CD4-positive, alpha-beta T cell treated with Interleukin-1 beta for 1 hour (primary cell): ENCODE measurements at regions not wholly inside any gene's neighbourhood (a gene's known extent, or its start where the extent isn't known, plus 50 kb on each side); places are given as distances from the start of the nearest gene placed in this dataset.
"Not testable (repeated sequence)": the region's sequence is repeated elsewhere in the genome, so short reads cannot be mapped to it uniquely, and the experiment has no call there.

Experiments used
- DNase-seq, 2 donors: peaks; one replicate each; pipeline ENCODE4 v3.0.0-alpha.2; 2020 to 2022

DNA sequence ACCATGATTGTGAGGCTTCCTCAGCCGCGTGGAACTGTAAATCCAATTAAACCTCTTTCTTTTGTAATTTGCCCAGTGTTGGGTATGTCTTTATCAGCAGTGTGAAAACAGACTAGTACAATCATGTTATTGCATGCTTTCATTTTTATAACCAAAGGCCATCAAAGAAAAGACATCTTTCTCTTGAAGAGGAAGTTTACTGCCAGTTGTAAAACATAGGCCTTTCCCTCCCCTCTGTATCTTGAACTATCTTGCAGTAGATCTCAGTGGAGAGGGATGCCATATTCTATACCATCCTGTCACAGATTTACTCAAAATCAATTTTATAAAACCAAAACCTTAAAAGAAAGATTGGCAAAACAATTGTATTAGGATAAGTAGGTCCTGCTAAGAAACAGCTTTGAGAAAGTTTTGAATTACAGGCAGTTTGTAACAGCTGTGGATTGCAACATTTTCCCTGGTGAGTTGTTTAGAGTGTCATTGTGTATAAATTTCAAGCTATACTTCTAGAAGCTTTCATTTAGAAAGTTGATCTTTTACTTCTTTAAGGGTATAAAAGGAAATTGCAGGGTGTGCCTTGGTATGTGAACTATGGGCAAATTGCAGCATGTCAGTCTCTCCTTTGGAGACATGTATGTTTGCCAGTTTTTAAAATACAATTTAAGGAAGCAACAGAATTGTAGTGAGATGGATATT is 128.0 kb downstream of the ATP23 start:
- no peak for DNase-seq

DNA sequence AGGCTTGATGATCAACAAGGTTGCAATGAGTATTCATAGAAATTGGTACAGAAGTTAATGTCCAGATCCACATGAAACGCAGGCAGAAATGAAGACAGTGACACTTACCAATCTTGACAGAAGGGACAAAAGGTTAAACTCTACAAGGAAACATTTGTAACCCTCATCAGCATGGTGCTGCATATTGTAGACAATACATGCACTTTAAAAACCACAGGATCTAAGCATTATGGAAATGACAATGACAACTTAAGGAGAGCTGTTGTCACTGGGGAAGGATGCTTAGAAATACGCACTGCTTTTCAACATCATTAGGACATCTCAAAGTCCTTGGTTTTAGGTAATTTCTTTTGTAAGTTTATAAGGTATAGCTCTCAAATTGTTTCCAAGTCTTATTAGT is 130.6 kb downstream of the ATP23 start:
- DNase-seq = no peak

DNA sequence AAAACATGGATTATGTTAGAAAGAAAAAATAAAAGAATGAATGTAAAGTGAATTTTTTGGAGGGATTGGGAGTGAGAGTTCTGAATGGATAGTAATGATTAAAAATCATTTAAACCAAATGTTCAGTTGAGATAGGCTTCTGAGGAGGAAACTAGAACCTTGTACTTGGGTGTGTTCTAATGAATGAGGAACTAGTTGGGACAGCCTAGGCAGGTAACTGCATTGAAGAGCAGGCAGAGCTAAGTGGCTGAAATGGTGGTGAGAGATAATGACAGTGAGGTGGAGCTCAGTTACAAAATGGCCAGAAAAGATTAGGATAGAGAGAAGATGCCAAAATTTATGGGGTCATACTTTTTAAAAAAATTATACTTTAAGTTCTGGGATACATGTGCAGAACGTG is 132.9 kb downstream of the ATP23 start:
- DNase-seq = no peak

DNA sequence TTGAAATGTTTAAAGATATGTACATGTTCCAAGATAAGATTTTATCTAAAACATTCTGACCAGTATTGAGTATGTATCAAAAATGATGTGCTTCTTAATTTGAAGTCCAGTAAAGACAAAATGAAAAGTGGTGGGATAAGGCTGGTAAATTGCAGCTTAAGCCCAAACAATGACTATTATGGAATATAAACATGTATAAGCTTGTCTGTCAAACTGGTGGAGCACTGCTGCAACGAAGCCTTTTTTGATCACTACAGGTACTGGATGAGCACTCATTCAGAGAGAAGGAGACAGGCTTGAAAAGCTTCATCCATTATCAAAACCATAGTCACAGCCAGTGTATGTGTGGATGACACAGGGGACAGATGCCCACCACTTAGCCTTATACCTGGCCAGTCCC is 138.4 kb downstream of the ATP23 start:
- no peak for DNase-seq

DNA sequence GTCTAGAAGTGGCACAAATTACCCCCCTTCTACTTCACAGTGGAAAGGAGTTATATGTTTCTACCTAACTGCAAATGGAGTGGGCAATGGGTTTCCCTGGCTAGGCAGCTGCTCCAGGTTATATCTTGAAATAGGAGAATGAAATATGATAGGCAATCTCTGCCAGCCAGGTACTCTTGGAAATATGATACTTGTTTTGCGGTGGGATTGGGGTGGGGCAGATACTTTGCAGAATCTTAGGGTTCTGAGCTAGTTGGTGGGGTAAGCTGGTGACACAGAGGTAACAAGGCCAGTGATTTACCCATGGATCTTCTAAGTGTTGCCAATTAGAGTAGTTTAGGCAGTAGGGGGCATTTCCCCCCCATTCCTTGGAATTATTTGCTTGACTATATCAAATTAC is 140.1 kb downstream of the ATP23 start:
- DNase-seq = no peak

DNA sequence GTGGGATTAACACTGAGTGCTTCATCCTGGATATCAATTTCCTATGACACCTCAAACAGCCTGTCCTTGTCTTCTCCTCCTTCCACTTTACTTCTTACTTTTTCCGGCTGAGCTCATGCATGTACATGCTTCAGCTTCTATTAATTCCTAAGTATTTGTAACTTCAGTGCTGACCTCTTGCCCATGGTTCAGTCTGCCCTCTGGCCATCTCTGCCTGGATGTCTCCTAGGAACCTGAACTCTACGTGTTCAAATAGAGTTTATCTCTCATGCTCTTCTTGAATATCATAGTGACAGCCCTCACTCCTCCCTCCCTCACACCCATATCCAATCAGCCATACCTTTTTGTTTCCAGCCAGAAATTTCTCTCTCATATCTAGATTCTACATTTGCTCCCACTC is 141.6 kb downstream of the ATP23 start:
- DNase-seq = no peak

DNA sequence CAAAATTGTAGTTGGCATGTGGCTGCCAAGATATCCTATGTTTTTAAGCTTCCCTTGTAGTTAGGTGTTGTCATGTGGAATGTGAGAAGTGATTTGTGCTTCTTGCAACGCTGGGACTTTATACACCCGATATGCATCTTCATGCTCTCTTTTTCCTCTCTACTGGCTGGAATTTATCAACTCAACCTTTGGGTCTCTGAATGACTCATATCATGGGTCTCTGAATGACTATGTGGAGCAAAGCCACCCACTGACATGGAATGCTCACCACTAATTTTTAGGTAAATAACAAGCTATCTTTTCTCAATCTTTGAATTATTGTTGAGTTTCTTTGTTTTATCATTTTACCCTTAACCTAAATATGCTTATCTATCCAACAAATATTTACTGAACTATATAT is 144.6 kb downstream of the ATP23 start:
- DNase-seq = no peak

DNA sequence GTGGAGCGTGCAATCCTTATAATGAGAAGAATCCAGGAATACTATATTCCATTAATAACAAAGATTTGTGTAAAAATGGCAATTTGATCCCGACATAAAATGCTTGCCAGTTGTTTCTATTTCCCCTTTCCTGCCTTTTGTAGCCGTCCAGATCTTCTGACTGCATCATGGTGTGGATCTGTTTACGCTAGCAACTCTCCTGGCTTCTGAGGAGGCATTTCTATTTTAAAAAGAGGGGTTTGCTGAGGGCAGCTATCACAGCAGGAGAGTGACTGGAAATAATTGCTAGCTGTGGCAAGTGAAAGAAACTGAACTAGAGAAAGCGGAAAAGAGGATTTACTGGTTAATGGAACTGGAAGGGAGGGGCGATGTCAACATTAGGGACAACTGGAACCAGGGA is 145.6 kb downstream of the ATP23 start:
- no peak for DNase-seq

DNA sequence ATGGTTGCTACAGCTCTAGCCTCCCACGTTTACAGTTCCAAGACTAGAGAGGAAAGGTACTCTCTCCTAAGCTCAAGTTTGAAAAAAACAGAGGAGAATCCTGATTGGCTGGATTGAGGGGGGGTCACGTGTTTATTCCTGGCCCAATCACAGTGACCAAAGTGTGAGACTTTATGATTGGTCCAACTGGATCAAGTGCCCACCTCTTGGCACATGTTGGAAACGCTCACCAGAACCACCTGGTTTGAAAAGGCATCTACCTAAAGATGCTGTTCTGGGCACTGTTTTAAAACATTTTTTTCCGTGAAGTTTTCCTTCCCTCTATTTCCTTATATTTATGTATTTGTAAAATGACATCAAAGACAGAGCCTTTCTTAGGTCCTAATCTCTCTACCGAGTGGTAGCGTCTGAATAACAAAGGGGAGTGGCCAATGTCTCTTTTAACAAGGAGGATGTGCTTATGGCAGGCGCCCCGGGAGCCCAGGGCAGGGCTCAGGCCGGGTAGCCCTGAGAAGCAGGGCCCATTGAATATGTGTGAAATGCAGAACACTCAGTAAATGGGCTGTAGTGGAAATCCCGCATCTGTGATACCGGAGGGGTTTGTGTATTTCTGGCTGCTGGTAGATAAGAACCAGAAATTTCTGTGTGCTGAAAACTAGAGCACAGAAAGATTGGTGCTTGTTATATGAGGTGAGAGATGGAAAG is 146.2 kb downstream of the ATP23 start:
- DNase-seq = no peak

DNA sequence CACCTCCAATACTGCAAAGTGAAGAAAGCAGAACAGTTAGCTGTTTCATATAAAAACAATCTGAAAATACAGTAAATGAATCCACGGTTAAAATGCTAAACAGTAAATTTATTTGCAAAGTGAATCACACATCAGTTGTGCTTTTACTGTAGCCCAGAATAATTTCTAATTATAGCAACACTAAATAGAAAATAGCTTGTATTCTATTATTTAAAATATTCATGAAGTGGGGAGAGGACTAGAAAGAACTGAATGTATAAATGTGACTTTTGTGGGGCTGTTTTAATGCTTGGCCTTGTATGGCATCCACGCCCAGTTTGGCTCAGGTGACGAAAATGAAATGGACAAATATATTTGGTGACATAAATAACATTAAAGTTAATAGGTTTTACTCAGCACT is 148.2 kb downstream of the ATP23 start:
- no peak for DNase-seq

DNA sequence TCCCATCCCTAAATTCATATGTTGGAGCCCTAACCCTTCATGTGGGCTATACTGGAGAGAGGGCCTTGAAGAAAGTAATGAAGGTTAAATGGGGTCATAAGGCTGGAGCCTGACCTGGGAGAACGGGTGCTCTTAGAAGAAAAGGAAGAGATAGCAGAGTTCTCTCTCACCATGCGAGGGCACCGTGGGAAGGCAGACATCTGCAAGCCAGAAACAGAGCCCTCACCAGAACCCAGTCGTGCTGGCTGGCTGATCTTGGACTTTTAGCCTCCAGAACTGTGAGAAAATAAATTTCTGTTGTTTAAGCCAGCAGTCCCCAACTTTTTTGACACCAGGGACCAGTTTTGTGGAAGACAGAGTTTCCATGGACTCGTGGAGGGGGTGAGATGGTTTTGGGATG is 149.3 kb downstream of the ATP23 start:
- no peak for DNase-seq

DNA sequence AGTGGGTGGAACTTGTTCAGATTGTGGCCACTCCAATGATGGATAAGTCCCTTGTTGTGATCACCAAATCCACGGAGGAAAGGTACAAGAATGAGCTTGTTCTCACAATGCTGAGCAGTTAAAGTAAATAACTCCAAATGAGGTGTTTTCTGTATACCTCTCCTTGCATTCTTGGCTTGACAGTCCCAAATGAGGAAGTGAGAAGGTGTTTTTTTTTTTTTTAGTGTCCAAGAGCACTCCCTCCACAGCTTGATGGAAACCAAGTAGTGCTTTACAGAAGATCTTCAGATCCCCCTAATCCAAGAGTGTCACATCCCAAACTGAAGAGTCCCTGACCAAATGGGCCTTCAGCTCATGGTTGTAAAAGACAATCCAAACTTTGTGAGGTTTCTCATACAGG is 153.6 kb downstream of the ATP23 start:
- DNase-seq = no peak

DNA sequence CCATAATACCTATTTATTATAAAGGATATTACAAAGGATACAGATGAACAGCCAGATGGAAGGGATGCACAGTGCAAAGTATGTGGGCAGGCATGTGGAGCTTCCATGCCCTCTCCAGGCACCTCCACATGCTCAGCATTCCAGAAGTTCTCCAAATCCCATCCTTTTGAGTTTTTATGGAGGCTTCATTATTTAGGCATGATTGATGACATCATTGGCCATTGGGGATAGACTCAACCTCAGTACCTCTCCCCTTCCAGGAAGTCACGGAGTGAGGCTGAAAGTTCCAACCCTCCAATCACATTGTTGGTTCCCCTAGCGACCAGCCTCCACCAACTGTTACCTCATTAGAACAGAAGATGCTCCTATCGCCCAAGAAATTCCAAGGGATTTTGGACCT is 156.4 kb downstream of the ATP23 start:
- no peak for DNase-seq

DNA sequence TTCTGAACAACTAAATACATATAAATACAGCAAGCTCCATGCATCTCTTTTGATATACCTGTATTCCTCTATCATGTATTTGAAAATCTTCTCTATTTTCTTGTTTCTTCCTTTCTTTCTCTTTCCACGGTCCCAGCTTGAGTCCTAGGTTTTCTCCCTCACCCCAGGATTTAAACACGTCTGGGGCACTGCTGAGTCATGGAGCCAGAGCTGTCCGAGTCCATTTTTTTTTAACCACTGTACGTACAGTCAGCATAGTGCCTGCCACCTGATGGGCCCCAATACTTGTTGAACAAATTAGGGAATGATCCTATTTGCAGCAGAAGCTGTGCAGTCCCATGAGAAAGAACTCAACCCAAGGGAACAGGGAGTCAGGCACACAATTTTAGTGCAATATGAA is 158.1 kb downstream of the ATP23 start:
- DNase-seq = no peak

DNA sequence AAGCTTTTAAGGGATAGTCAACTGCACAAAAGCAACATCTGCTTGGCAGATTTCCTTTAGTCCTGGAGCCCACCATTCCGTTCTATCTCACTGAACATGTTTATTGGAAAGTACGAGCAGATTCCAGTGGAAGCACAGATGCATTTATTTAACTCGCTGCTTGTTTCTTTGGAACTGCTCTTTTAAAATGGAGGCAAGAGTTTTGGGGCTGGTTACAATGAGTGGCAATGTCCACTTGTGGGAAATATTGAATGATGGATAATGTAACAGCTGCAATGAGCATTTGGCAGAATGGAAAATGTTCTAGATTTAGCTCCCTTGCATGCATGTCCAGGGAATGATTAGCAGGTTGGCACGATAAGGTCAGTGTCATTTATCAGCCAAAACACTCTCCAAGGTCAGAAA is 163.0 kb downstream of the ATP23 start:
- DNase-seq = no peak

DNA sequence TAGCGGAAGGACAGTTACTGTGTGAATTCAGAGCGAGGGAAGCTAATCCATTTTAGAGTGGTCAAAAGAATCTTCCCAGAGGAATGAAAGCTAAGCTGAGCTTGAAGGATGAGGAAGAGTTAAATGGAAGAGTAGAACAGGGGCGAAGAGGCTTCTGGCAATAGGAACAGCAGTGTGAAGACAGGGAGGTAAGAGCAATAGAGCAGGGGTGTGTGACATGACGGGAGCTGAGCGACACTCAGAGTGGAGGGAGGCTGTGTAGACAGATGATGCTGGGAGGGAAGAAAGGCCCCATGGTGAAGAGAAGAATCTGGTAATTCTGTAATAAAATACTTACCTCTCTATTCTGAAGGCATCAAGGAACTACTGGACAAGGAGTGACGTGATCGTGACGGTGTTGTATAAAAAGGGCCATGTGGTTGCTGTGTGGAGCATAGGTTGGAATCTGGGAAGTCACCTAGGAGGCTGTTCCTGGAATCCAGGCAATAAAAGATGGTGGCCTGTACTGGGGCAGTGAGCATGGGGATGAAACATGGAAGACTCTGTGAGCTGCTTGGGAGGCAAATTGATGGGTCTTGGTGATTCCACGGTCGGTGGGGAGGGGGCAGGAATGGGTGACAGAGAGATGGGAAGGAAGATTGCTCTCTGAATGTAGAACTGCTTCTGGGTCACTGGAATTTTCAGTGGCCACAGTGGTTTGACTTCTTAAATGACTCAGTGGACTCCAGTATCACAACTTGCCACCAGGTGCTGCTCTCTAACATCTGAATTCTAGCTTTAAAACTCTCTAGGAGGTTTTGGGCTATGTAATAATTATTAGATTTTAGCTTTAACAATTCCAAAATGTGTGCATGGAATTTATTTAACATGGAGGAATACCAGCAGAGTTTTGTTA is 164.1 kb downstream of the ATP23 start:
- DNase-seq = no peak

DNA sequence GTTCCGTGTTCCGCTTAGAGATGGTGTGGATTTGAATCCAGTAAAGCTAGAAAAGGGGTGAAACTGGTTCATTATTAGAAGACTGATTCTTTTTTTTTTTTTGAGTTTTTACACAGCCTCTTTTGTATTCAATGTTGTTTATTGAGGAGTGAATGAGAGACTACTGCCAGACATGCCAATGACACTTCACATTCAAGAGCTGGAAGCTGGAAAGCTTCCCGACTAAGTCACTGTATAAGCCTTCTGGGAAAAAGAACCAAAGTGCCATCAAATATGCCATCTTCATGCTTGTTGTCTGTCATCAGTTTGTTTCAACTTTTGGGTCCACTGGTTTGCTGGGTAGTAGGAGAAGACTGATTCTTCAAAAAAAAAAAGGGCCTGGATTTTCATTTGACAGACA is 164.8 kb downstream of the ATP23 start:
- no peak for DNase-seq

DNA sequence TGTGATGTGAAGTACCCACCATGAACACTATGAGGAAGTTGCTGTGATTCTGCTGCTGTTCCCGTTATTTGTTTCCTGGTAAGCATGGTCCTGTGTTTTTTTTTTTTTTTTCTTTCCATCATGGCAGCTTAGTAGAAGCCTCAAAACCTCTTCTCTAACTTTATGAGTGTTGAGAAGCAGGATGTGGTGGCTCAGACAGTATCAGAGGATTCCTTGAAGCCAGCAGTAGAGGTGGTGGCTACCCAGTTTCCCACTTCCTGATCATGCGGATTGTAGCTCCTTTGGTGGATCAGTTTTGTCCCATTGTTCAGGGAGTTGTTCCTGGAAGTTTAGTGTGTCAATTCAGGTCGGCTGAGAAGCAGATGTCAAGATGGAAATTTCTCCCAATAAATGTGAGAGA is 175.8 kb downstream of the ATP23 start:
- DNase-seq = no peak

DNA sequence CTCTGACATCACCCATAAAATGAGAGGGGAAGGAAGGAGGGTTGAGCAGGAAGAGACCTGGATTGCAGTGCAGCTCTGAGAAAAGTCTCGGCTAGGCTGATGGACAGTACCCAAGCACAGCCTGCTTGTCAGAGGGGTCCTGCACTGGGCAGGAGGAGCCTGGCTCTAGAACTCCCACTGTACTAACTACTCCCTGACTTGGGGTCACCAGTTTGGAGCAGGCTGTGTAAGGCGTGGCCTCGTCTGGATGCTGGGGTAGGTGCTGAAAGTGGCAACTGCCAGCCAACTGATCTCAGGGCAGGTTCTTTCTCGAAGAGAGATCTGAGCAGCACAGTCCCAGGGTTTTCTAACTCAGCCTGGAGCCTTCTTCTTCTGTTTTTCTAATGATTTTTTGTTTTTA is 176.3 kb downstream of the ATP23 start:
- no peak for DNase-seq

DNA sequence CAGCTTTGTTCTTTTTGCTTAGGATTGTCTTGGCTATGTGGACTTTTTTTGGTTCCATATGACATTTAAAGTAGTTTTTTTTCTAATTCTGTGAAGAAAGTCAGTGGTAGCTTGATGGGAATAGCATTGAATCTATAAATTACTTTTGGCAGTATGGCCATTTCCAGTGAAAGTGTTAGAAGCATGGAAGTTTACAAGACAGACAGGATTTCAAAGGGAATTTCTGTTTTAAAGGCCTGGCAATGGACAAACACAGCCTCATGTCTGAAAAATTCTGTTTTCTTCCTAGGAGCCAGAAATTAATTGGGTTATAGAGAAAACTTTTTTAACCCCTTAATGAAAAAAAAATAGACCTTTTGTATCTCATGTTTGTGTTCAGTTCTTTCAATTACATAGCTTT is 184.4 kb downstream of the ATP23 start:
- DNase-seq = not testable (repeated sequence)

DNA sequence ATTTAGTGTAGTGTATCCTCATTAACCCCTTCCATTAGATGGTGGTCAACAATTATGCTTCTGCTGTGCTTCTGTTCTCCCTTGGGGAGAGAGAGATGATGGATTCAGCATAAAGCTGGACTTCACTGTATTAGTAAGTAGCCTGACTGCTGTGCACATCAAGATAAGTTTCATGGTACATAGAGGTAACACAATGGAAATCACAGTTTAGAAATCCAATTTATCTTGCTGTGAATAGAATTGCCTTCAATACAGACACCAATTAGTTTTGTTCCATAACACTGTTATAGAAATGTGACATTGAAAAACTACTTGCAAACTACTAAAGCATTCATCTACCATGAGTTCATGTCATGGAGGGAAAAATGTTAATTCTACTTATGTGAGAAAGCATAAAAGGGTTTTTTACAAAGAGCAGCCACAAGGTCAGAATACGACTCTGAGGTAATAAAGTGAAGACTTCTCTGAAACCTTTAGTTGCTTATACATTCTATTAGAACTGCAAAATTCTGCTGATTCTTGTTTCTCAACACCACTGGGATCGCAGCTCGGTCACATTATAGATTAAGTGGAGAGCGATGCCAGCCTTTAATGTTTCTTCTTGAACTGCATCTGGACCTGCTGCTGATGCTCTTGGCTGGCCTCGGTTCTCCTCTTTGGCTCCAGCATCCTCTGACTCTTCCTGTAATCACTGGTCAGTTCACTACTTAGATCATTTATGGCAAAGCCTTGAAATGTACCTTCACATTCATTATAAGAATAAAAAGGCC is 190.8 kb downstream of the ATP23 start:
- no peak for DNase-seq

DNA sequence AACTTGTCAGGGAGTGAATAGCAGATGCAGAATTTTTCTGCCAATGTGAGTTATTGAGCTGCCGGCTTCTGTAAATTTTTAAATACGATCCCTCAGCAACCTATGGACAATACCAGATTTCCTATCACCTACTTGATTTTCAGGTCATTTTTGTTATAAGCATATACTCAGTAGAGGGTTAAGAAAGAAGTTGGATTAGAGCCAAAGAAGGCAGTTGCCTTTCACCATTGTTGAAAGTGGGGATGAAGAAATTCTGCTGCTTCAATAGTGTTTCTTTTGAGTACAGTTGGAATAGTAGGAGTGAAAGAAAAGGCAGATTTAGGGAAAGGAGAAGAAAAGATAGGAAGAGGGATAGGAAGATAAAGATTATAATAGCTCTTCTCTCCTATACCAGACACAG is 197.1 kb downstream of the ATP23 start:
- DNase-seq = no peak

DNA sequence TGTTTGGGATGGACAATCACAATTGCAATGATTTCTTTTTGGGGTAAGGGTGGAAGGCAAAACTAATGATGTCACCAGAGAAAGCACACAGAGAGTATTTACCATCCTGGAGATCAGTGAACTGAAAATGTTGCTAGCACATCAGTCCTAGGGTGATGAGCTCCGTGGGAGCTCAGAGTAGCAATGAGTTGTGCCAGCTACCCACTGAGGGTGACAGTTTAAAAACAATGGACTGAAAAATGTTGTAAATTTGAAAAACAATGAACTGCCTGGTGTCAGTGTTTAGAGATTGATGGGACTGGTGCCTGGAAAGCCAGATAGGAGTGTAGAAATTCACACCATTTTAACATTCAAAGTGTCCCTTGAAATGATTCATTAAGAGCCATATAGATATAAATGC is 198.5 kb downstream of the ATP23 start:
- no peak for DNase-seq
